Neural progenitor cell (in vitro differentiated cells): ENCODE measurements at regions not wholly inside any gene's neighbourhood (a gene's known extent, or its start where the extent isn't known, plus 50 kb on each side); places are given as distances from the start of the nearest gene placed in this dataset.

Experiments used
- EZH2phosphoT487 ChIP-seq: fragments of 200-600 bp; sonication (generic); IDR thresholded peaks from 2 replicates; pipeline ENCODE4 v1.6.1; 2017; ENCODE audit warnings: antibody characterized with exemption
- TF ChIP-seq, protein P1 (sequence below): fragments of 200-600 bp; sonication (generic); IDR thresholded peaks from 2 replicates; pipeline ENCODE4 v1.5.1; 2017; ENCODE audit warnings: antibody characterized with exemption, mild to moderate bottlenecking

DNA sequence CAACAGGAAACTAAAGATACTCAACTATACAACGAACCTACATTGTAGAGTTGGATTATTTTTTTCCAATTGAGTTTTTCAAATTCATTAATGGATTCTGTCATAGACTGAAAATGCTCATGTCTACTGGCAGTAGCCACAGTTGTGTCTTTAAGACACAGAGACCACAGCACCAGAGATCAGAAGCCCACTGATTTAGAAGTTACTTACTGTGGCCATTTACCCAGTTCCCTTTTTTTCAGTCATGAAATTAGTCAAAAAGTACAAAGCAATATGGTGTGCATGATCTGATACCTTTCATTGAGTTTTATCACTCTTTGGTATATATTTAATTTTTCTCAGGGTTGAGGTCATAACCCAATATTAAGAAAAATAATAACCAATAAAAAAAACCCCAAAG lies 1640.2 kb upstream of the WWC1 start:
- TF ChIP-seq, protein P1, sequence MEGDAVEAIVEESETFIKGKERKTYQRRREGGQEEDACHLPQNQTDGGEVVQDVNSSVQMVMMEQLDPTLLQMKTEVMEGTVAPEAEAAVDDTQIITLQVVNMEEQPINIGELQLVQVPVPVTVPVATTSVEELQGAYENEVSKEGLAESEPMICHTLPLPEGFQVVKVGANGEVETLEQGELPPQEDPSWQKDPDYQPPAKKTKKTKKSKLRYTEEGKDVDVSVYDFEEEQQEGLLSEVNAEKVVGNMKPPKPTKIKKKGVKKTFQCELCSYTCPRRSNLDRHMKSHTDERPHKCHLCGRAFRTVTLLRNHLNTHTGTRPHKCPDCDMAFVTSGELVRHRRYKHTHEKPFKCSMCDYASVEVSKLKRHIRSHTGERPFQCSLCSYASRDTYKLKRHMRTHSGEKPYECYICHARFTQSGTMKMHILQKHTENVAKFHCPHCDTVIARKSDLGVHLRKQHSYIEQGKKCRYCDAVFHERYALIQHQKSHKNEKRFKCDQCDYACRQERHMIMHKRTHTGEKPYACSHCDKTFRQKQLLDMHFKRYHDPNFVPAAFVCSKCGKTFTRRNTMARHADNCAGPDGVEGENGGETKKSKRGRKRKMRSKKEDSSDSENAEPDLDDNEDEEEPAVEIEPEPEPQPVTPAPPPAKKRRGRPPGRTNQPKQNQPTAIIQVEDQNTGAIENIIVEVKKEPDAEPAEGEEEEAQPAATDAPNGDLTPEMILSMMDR = no peak
- TF ChIP-seq EZH2phosphoT487 = no peak
